OCI-LY7 (cell line): ENCODE measurements at regions not wholly inside any gene's neighbourhood (a gene's known extent, or its start where the extent isn't known, plus 50 kb on each side); places are given as distances from the start of the nearest gene placed in this dataset.

Experiments used
- BruUV-seq: library from RNA; stranded (reverse); fragments of 400-500 nt; replicated peaks from 2 replicates; lab custom pipeline; 2021; lab: Mats Ljungman, UMichigan
- CTCF ChIA-PET: fragments of 300-600 bp; sonication (Branson Sonifier 250); formaldehyde crosslinking; loops from one replicate; lab custom pipeline; 2022; ENCODE audit warnings: antibody characterized with exemption; ENCODE audit not compliant: unreplicated experiment; lab: Charles Lee
- POLR2A ChIA-PET: fragments of 300-600 bp; sonication (Branson Sonifier 250); formaldehyde crosslinking; loops from one replicate; lab custom pipeline; 2022; ENCODE audit warnings: antibody characterized with exemption; lab: Charles Lee
- DNase-seq: peaks from one replicate; pipeline ENCODE4 v3.0.0-alpha.2; 2015; ENCODE audit warnings: low spot score
- H2AFZ ChIP-seq: fragments of 200-600 bp; sonication (generic), shearing (Covaris generic); 2 replicates; pipeline ENCODE4 v1.6.1; 2014; ENCODE audit warnings: mild to moderate bottlenecking, antibody characterized with exemption, low read length, moderate library complexity
- H3K27ac ChIP-seq: fragments of 200-600 bp; sonication (generic); 2 replicates; pipeline ENCODE4 v1.5.1; 2014; ENCODE audit warnings: mixed run types, low read depth, mild to moderate bottlenecking, moderate library complexity, low read length, inconsistent platforms; ENCODE audit not compliant: poor library complexity, severe bottlenecking
- H3K36me3 ChIP-seq: fragments of 200-600 bp; sonication (generic); 2 replicates; pipeline ENCODE4 v1.6.1; 2014; ENCODE audit warnings: mild to moderate bottlenecking, antibody characterized with exemption, low read length, moderate library complexity, mixed read lengths; ENCODE audit not compliant: insufficient read depth
- H3K4me1 ChIP-seq: fragments of 200-600 bp; sonication (generic); 2 replicates; pipeline ENCODE4 v1.5.1; 2014; ENCODE audit warnings: mild to moderate bottlenecking, low read length; ENCODE audit not compliant: insufficient read depth, poor library complexity, severe bottlenecking
- H3K4me2 ChIP-seq: fragments of 200-600 bp; sonication (generic); 2 replicates; pipeline ENCODE4 v1.6.1; 2014; ENCODE audit warnings: mild to moderate bottlenecking, low read length
- H3K4me3 ChIP-seq: fragments of 200-600 bp; sonication (generic); 2 replicates; pipeline ENCODE4 v1.5.1; 2014; ENCODE audit warnings: mild to moderate bottlenecking, low read depth, low read length; ENCODE audit not compliant: poor library complexity, severe bottlenecking
- H3K79me2 ChIP-seq: fragments of 200-600 bp; sonication (generic); 2 replicates; pipeline ENCODE4 v1.6.1; 2016; ENCODE audit warnings: low read depth, mild to moderate bottlenecking, low read length, moderate library complexity, mixed read lengths; ENCODE audit not compliant: insufficient read depth
- H3K9me2 ChIP-seq: fragments of 200-600 bp; sonication (generic); 2 replicates; pipeline ENCODE4 v1.6.1; 2016; ENCODE audit warnings: mild to moderate bottlenecking, low read length, mixed read lengths; ENCODE audit not compliant: insufficient read depth
- H3K9me3 ChIP-seq: fragments of 200-600 bp; sonication (generic); 2 replicates; pipeline ENCODE4 v1.6.1; 2014; ENCODE audit warnings: mild to moderate bottlenecking, mixed run types, low read length, mixed read lengths
- H4K20me1 ChIP-seq: fragments of 200-600 bp; sonication (generic); 2 replicates; pipeline ENCODE4 v1.6.1; 2014; ENCODE audit warnings: mild to moderate bottlenecking, antibody characterized with exemption, low read length, moderate library complexity, mixed read lengths; ENCODE audit not compliant: insufficient read depth
- CTCF ChIP-seq: fragments of 200-600 bp; sonication (generic); conservative IDR thresholded peaks from 2 replicates; pipeline ENCODE4 v1.5.1; 2014; ENCODE audit warnings: mild to moderate bottlenecking, antibody characterized with exemption, low read length, moderate library complexity, mixed read lengths
- EZH2phosphoT487 ChIP-seq: fragments of 200-600 bp; sonication (generic); IDR thresholded peaks from 2 replicates; pipeline ENCODE4 v1.6.1; 2018; ENCODE audit warnings: low read depth, borderline replicate concordance, mild to moderate bottlenecking, mixed run types, antibody characterized with exemption, low read length, moderate library complexity, mixed read lengths
- intact Hi-C: fragments of 100-400 bp; cut with micrococcal nuclease; formaldehyde crosslinking; loops from one replicate; pipeline ENCODE4 v1.10.0; 2022; ENCODE audit not compliant: unreplicated experiment

DNA sequence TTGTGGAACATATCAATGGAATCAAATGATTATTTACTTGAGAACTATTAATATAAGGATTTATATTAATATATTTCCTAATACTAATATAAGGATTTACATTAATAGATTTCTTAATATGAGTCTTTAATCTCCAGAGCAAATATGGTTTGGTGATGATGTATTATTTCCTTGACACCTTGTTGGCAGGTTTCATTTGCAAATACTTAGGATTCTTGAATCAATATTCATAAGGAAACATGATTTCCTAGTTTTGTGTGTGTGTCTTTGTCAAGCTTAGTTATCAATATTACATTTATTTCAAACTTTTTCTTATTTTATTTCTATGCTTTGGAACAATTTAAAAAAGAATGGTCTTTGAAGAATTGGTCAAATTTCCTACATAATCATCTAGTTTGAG, 138.5 kb downstream of the RAB38 start:
- Histone ChIP-seq H3K79me2 (no peaks in the 10 kb centered on the region), H3K27ac (no peak overlapping the region), H3K4me2 (no peak overlapping the region), H3K36me3 (no peaks in the 10 kb centered on the region), H3K9me2 (no peaks in the 10 kb centered on the region), H3K4me3 (no peak overlapping the region), H2AFZ (no peak overlapping the region), H4K20me1 (no peaks in the 10 kb centered on the region), H3K4me1 (no peaks in the 10 kb centered on the region), H3K9me3 (no peaks in the 10 kb centered on the region)
- no peak for DNase-seq
- intact Hi-C loops, result no loop called here
- ChIA-PET POLR2A (no interaction called here), CTCF (no interaction called here)
- TF ChIP-seq EZH2phosphoT487 (no peak), CTCF (no peak)
- BruUV-seq, result no TSS peak

DNA sequence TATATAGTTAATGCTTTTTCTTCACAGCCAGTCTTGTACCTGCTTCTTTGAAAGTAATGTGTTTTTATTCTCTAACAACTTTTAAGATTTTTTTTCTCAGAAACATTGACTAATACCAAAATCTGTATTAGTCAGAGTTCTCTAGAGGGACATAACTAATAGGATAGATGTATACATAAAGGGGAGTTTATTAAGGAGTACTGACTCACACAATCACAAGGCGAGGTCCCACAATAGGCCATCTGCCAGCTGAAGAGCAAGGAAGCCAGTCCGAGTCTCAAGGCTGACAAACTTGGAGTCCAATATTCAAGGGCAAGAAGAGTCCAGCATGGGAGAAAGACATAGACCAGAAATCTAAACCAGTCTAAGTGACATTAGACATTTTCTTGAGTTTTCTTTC, 140.0 kb downstream of the RAB38 start:
- Histone ChIP-seq H3K9me2 (no peaks in the 10 kb centered on the region), H3K4me3 (no peak overlapping the region), H3K79me2 (no peaks in the 10 kb centered on the region), H3K4me2 (no peak overlapping the region), H2AFZ (no peak overlapping the region), H3K4me1 (no peaks in the 10 kb centered on the region), H3K27ac (no peak overlapping the region), H4K20me1 (no peaks in the 10 kb centered on the region), H3K9me3 (no peaks in the 10 kb centered on the region), H3K36me3 (no peaks in the 10 kb centered on the region)
- TF ChIP-seq EZH2phosphoT487 (no peak), CTCF (no peak)
- intact Hi-C loops, result no loop called here
- DNase-seq, result no peak
- BruUV-seq, result no TSS peak
- ChIA-PET POLR2A (no interaction called here), CTCF (no interaction called here)

DNA sequence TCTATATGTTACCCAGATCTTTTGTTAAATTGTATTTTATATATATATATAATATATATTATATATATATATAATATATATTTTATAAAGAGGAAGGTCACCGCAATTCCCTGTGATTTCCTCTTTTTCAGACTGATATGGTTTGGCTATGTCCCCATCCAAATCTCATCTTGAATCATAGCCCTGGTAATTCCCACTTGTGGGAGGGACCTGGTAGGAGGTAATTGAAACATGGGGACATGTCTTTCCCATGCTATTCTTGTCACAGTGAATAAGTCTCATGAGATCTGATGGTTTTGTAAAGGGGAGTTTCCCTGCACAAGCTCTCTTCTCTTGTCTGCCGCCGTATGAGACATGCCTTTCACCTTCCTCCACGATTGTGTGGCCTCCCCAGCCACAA, 157.6 kb downstream of the RAB38 start:
- Histone ChIP-seq H3K4me3 (no peak overlapping the region), H3K79me2 (no peaks in the 10 kb centered on the region), H3K36me3 (no peaks in the 10 kb centered on the region), H3K27ac (no peak overlapping the region), H3K4me2 (no peak overlapping the region), H3K4me1 (no peaks in the 10 kb centered on the region), H3K9me2 (no peaks in the 10 kb centered on the region), H2AFZ (no peak overlapping the region), H4K20me1 (no peaks in the 10 kb centered on the region), H3K9me3 (no peaks in the 10 kb centered on the region)
- CTCF ChIA-PET, result no interaction called here
- BruUV-seq, result no TSS peak
- no peak for TF ChIP-seq EZH2phosphoT487
- no peak for TF ChIP-seq CTCF
- intact Hi-C loops, result no loop called here
- DNase-seq, result no peak
- POLR2A ChIA-PET, result interaction anchor here (0.5 to 1.0 kb wide), 2 partner anchors 84 to 500 kb away, joined by 3 read pairs; no protein-coding TSS in a partner anchor
